ENCODE measurements at regions not wholly inside any gene's neighbourhood (a gene's known extent, or its start where the extent isn't known, plus 50 kb on each side); places are given as distances from the start of the nearest gene placed in this dataset.

DNA sequence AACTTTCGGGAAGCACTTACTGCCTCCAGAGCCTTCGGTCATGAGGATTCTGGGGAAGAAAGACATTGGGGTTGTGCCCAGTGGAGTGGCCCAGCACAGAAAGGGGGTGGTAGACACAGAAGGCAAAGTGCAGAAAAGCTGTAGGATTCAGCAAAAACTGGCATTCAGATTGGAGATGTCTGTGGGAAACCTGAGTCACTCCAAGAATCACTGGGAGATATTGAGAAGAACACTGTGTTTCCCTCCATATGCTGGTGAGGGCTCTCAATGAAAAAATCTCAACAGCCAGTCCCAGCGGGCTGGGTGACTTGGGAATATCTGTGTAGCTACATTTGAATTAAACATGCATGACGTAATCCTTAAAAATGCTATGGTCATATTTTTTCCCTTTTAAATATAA, 61.2 kb upstream of the RCN1 start:
- no peak for ATAC-seq
- TF ChIP-seq ZFP3 (CRISPR knock-in tag; IDR thresholded peaks at IDR 0.05), result no peak
- TF ChIP-seq SNAI2 (CRISPR knock-in tag; IDR thresholded peaks at IDR 0.05), result no peak
- no peak for TF ChIP-seq ESRRG (CRISPR knock-in tag; IDR thresholded peaks at IDR 0.05)
- no peak for TF ChIP-seq ZC3H10 (CRISPR knock-in tag; IDR thresholded peaks at IDR 0.05)
- TF ChIP-seq, protein P1, sequence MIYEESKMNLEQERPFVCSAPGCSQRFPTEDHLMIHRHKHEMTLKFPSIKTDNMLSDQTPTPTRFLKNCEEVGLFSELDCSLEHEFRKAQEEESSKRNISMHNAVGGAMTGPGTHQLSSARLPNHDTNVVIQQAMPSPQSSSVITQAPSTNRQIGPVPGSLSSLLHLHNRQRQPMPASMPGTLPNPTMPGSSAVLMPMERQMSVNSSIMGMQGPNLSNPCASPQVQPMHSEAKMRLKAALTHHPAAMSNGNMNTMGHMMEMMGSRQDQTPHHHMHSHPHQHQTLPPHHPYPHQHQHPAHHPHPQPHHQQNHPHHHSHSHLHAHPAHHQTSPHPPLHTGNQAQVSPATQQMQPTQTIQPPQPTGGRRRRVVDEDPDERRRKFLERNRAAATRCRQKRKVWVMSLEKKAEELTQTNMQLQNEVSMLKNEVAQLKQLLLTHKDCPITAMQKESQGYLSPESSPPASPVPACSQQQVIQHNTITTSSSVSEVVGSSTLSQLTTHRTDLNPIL (CRISPR knock-in tag; IDR thresholded peaks at IDR 0.05; ENCODE audit: low read depth), result no peak
- TF ChIP-seq RARB (CRISPR knock-in tag; IDR thresholded peaks at IDR 0.05), result no peak
- TF ChIP-seq ARNTL (CRISPR knock-in tag; IDR thresholded peaks at IDR 0.05; ENCODE audit: borderline replicate concordance, low read depth), result no peak
- TF ChIP-seq PATZ1 (CRISPR knock-in tag; IDR thresholded peaks at IDR 0.05; ENCODE audit: borderline replicate concordance), result no peak
- TF ChIP-seq, protein P2, sequence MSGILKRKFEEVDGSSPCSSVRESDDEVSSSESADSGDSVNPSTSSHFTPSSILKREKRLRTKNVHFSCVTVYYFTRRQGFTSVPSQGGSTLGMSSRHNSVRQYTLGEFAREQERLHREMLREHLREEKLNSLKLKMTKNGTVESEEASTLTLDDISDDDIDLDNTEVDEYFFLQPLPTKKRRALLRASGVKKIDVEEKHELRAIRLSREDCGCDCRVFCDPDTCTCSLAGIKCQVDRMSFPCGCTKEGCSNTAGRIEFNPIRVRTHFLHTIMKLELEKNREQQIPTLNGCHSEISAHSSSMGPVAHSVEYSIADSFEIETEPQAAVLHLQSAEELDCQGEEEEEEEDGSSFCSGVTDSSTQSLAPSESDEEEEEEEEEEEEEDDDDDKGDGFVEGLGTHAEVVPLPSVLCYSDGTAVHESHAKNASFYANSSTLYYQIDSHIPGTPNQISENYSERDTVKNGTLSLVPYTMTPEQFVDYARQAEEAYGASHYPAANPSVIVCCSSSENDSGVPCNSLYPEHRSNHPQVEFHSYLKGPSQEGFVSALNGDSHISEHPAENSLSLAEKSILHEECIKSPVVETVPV (CRISPR knock-in tag; IDR thresholded peaks at IDR 0.05), result no peak
- no peak for TF ChIP-seq ISL1 (CRISPR knock-in tag; IDR thresholded peaks at IDR 0.05)
- TF ChIP-seq BACH2 (CRISPR knock-in tag; IDR thresholded peaks at IDR 0.05; ENCODE audit: borderline replicate concordance), result no peak
- TF ChIP-seq TCF4 (CRISPR knock-in tag; IDR thresholded peaks at IDR 0.05; ENCODE audit: borderline replicate concordance), result no peak
- TF ChIP-seq POU6F1 (CRISPR knock-in tag; IDR thresholded peaks at IDR 0.05; ENCODE audit: borderline replicate concordance, low read depth), result no peak
- TF ChIP-seq GLIS3 (CRISPR knock-in tag; IDR thresholded peaks at IDR 0.05), result no peak
- no peak for TF ChIP-seq ZNF565 (CRISPR knock-in tag; conservative IDR thresholded peaks at IDR 0.05; ENCODE audit: low read depth)

- no peak for TF ChIP-seq PPARA (CRISPR knock-in tag; IDR thresholded peaks at IDR 0.05; ENCODE audit: borderline replicate concordance)
- TF ChIP-seq TSHZ2 (CRISPR knock-in tag; IDR thresholded peaks at IDR 0.05), result no peak
- no peak for TF ChIP-seq ISL1 (CRISPR knock-in tag; IDR thresholded peaks at IDR 0.05)
- TF ChIP-seq RARB (CRISPR knock-in tag; IDR thresholded peaks at IDR 0.05), result no peak
- TF ChIP-seq ZC3H10 (CRISPR knock-in tag; IDR thresholded peaks at IDR 0.05), result no peak
- no peak for TF ChIP-seq ZNF8 (CRISPR knock-in tag; IDR thresholded peaks at IDR 0.05)
- TF ChIP-seq BACH2 (CRISPR knock-in tag; IDR thresholded peaks at IDR 0.05; ENCODE audit: borderline replicate concordance), result no peak
- TF ChIP-seq POU6F1 (CRISPR knock-in tag; IDR thresholded peaks at IDR 0.05; ENCODE audit: borderline replicate concordance, low read depth), result no peak
- TF ChIP-seq SNAI2 (CRISPR knock-in tag; IDR thresholded peaks at IDR 0.05), result no peak
- no peak for ATAC-seq
Measured at GRCh38 chr11:32028201-32028600, 62.7 kb upstream of the RCN1 start.

DNA sequence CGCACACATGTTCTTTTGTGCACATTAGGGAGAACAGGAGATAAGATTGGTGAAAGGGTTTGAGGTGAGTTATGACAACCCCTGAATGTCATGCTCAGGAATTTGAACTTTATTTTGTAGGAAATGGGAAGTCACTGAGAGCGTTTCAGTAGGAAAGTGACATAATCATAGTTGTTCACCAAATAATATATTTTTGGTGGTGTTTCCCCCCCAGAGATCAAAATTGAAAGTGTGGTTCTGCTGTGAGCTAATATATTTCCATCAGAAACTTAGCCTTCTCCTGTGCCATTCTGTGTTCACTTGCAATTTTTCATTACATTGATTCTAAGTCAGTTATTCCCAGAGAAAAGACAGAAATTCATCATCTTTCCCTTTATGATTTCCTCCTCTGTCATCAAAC, 64.1 kb upstream of the RCN1 start:
- ATAC-seq, result no peak
- TF ChIP-seq PATZ1 (CRISPR knock-in tag; IDR thresholded peaks at IDR 0.05; ENCODE audit: borderline replicate concordance), result no peak
- TF ChIP-seq ARNTL (CRISPR knock-in tag; IDR thresholded peaks at IDR 0.05; ENCODE audit: borderline replicate concordance, low read depth), result no peak
